ENCODE measurements at regions not wholly inside any gene's neighbourhood (a gene's known extent, or its start where the extent isn't known, plus 50 kb on each side); places are given as distances from the start of the nearest gene placed in this dataset.
"Not testable (repeated sequence)": the region's sequence is repeated elsewhere in the genome, so short reads cannot be mapped to it uniquely, and the experiment has no call there.

DNA sequence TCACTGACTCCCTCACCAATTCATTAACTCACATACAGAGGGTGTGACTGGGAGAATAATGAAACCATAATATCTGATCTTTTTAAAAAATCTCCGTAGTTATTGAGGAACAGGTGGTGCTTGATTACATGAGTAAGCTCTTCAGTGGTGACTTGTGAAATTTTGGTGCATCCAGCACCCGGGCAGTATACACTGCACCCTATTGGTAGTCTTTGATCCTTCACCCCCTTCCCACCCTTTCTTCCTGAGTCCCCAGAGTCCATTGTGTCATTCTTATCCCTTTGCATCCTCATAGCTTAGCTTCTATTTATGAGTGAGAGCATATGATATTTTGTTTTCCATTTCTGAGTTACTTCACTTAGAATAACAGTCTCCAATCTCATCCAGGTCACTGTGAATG lies 1143.8 kb downstream of the PCDH19 start:
- POLR2A ChIA-PET, result no interaction called here
- TF ChIP-seq, protein P1, sequence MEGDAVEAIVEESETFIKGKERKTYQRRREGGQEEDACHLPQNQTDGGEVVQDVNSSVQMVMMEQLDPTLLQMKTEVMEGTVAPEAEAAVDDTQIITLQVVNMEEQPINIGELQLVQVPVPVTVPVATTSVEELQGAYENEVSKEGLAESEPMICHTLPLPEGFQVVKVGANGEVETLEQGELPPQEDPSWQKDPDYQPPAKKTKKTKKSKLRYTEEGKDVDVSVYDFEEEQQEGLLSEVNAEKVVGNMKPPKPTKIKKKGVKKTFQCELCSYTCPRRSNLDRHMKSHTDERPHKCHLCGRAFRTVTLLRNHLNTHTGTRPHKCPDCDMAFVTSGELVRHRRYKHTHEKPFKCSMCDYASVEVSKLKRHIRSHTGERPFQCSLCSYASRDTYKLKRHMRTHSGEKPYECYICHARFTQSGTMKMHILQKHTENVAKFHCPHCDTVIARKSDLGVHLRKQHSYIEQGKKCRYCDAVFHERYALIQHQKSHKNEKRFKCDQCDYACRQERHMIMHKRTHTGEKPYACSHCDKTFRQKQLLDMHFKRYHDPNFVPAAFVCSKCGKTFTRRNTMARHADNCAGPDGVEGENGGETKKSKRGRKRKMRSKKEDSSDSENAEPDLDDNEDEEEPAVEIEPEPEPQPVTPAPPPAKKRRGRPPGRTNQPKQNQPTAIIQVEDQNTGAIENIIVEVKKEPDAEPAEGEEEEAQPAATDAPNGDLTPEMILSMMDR (IDR thresholded peaks at IDR 0.05; ENCODE audit: insufficient read depth, low read depth, low read length), result no peak
- CTCF ChIA-PET, result no interaction called here
- H3K4me3 ChIP-seq (ENCODE audit: low read depth, low read length), result no peak overlapping the region
- H3K27me3 ChIP-seq (ENCODE audit: control insufficient read depth, insufficient read depth, low read length), result no peaks in the 10 kb centered on the region
- H3K36me3 ChIP-seq (ENCODE audit: control insufficient read depth, insufficient read depth, low read length), result no peaks in the 10 kb centered on the region
- no peak for DNase-seq (ENCODE audit: low read depth)

DNA sequence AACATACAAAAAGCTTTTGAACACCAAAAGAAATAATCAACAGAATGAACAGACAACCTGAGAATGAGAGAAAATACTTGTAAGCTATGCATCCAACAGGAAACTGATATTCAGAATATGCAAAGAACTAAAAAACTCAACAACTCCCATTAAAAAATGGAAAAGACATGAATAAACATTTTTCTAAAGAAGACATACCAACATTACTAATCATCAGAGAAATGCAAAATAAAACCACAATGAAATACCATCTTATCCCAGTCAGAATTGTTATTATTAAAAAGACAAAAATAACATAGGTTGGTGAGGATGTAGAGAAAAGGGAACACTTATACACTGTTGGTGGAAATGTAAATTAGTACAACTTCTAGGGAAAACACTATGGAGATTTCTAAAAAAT lies 1161.9 kb downstream of the PCDH19 start:
- ChIA-PET CTCF (no interaction called here), POLR2A (no interaction called here)
- Histone ChIP-seq H3K36me3 (ENCODE audit: control insufficient read depth, insufficient read depth, low read length) (no peaks in the 10 kb centered on the region), H3K27me3 (ENCODE audit: control insufficient read depth, insufficient read depth, low read length) (no peaks in the 10 kb centered on the region), H3K4me3 (ENCODE audit: low read depth, low read length) (no peak overlapping the region)
- TF ChIP-seq, protein P1 (IDR thresholded peaks at IDR 0.05; ENCODE audit: insufficient read depth, low read depth, low read length), result no peak
- DNase-seq (ENCODE audit: low read depth), result no peak

DNA sequence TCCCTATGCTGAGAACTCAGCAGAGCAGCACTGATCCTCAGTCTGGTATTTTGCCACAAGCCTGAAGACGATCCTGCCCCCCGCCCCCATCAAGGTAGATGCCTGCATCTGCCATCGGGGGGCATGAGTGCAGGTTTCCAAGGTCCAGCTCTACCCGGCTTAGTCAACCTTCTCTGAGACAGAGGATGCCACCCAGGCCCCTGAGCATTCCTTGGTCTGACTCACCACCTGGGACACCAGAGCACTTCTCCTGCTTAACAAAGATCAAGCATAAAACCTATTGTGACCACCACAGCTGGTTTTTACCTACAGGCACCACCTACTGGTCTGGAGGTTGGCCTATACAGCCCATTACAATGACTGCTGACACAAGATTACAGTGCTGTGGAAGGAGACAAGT lies 1168.1 kb downstream of the PCDH19 start:
- TF ChIP-seq, protein P1 (IDR thresholded peaks at IDR 0.05; ENCODE audit: insufficient read depth, low read depth, low read length), result no peak
- Histone ChIP-seq H3K4me3 (ENCODE audit: low read depth, low read length) (no peak overlapping the region), H3K36me3 (ENCODE audit: control insufficient read depth, insufficient read depth, low read length) (no peaks in the 10 kb centered on the region), H3K27me3 (ENCODE audit: control insufficient read depth, insufficient read depth, low read length) (no peaks in the 10 kb centered on the region)
- ChIA-PET POLR2A (no interaction called here), CTCF (no interaction called here)
- DNase-seq (ENCODE audit: low read depth), result no peak

DNA sequence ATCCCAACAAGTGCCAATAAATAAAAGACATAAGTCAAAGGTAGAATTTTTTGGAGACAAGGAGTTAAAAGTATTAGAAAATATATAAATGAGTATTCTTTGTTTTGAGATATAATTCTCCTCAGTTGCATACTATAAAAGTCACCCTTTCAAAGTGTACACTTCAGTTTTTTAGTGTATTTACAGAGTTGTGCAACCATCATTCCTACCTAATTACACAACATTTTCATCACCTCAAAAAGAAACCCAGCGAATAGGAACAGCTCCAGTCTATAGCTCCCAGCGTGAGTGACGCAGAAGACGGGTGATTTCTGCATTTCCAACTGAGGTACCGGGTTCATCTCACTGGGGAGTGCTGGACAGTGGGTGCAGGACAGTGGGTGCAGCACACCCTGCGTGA lies 1175.7 kb downstream of the PCDH19 start:
- H3K4me3 ChIP-seq (ENCODE audit: low read depth, low read length); H3K36me3 ChIP-seq (ENCODE audit: control insufficient read depth, insufficient read depth, low read length); CTCF ChIA-PET; DNase-seq (ENCODE audit: low read depth); POLR2A ChIA-PET; H3K27me3 ChIP-seq (ENCODE audit: control insufficient read depth, insufficient read depth, low read length): not testable (repeated sequence)

DNA sequence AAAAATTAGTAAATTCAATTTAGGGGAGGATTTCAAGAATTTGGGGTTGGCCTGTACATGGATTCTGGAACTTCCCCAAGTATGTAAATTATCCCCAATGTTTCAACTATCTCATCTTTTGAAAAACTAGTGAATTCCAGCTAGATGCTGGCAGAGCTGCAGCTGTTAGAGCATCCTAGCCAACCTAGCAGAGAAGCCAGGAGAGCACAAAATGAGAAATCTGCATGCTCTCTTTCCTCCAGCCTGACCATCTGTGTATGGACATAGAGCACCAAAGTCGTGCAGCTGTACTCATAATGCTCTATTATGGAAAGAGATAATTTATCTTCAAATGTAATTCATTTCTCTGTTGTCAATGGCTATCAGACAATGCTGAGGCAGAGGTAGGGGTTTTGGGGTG lies 1217.7 kb downstream of the PCDH19 start:
- H3K36me3 ChIP-seq (ENCODE audit: control insufficient read depth, insufficient read depth, low read length), result no peaks in the 10 kb centered on the region
- CTCF ChIA-PET, result no interaction called here
- DNase-seq (ENCODE audit: low read depth), result no peak

DNA sequence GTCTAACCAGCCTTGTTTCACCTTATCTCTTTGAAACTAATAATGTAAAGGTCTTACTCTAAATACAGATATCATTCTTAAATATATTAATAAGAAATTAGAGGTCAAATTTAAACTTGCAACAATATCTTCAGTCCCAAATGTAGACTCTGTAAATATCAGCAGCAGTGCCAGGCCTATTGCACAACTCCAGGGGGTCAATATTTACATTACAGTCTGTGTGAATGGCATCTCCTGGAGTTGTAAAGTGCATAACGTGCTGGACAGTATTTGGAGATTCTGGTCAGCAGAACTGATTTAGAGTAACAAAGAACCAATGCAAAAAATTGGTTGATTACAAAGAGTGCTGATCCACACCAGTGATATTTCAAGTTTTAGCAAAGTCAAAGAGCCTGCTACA lies 1225.9 kb downstream of the PCDH19 start:
- ChIA-PET POLR2A (no interaction called here), CTCF (no interaction called here)
- Histone ChIP-seq H3K27me3 (ENCODE audit: control insufficient read depth, insufficient read depth, low read length) (no peaks in the 10 kb centered on the region), H3K4me3 (ENCODE audit: low read depth, low read length) (no peak overlapping the region), H3K36me3 (ENCODE audit: control insufficient read depth, insufficient read depth, low read length) (no peaks in the 10 kb centered on the region)
- TF ChIP-seq, protein P1 (IDR thresholded peaks at IDR 0.05; ENCODE audit: insufficient read depth, low read depth, low read length), result no peak
- no peak for DNase-seq (ENCODE audit: low read depth)

More for the DNA sequence above, 1217.7 kb downstream of the PCDH19 start:
- no peak overlapping the region for H3K4me3 ChIP-seq (ENCODE audit: low read depth, low read length)
- H3K27me3 ChIP-seq (ENCODE audit: control insufficient read depth, insufficient read depth, low read length), result no peaks in the 10 kb centered on the region
- TF ChIP-seq, protein P1 (IDR thresholded peaks at IDR 0.05; ENCODE audit: insufficient read depth, low read depth, low read length), result no peak
- POLR2A ChIA-PET, result no interaction called here

All from BJ (cell line).